PC-9 (cell line): ENCODE measurements at regions not wholly inside any gene's neighbourhood (a gene's known extent, or its start where the extent isn't known, plus 50 kb on each side); places are given as distances from the start of the nearest gene placed in this dataset.

Source experiments
- BruUV-seq: library from RNA; stranded (reverse); fragments of 400-500 nt; replicated peaks from 2 replicates; lab custom pipeline; 2021; lab: Mats Ljungman, UMichigan
- CTCF ChIA-PET: fragments of 300-600 bp; sonication (Branson Sonifier 250); formaldehyde crosslinking; loops from one replicate; lab custom pipeline; 2022; ENCODE audit warnings: antibody characterized with exemption; lab: Charles Lee
- POLR2A ChIA-PET: fragments of 300-600 bp; sonication (Branson Sonifier 250); formaldehyde crosslinking; loops from one replicate; lab custom pipeline; 2022; ENCODE audit warnings: antibody characterized with exemption; ENCODE audit not compliant: unreplicated experiment; lab: Charles Lee
- DNase-seq, 2 experiments: peaks; one replicate each; pipeline versions ENCODE4 v3.0.0 to v3.0.0-alpha.2; 2015 to 2022; ENCODE audit warnings: mixed read lengths in 1 of 2
- H2AFZ ChIP-seq: fragments of 200-600 bp; sonication (generic); 2 replicates; pipeline ENCODE4 v1.8.1; 2017; ENCODE audit warnings: antibody characterized with exemption
- H3F3A ChIP-seq: fragments of 200-600 bp; sonication (generic); 2 replicates; pipeline ENCODE4 v1.8.1; 2017; ENCODE audit warnings: antibody characterized with exemption, mild to moderate bottlenecking, low read depth; ENCODE audit not compliant: insufficient read depth
- H3K27ac ChIP-seq: fragments of 200-600 bp; sonication (generic); 2 replicates; pipeline ENCODE4 v1.6.1; 2016; ENCODE audit warnings: mixed run types
- H3K27me3 ChIP-seq: fragments of 200-600 bp; sonication (generic); 2 replicates; pipeline ENCODE4 v1.6.1; 2016; ENCODE audit warnings: low read depth, mixed run types; ENCODE audit not compliant: insufficient read depth
- H3K36me3 ChIP-seq: fragments of 200-600 bp; sonication (generic); 2 replicates; pipeline ENCODE4 v1.6.1; 2016; ENCODE audit warnings: low read depth, mixed run types
- H3K4me1 ChIP-seq: fragments of 200-600 bp; sonication (generic); replicated peaks from 2 replicates; pipeline ENCODE4 v1.6.1; 2016; ENCODE audit warnings: mixed run types; ENCODE audit not compliant: insufficient read depth
- H3K4me2 ChIP-seq: fragments of 200-600 bp; sonication (generic); 2 replicates; pipeline ENCODE4 v1.6.1; 2017; ENCODE audit warnings: mixed run types
- H3K4me3 ChIP-seq: fragments of 200-600 bp; sonication (generic); 2 replicates; pipeline ENCODE4 v1.6.1; 2016; ENCODE audit warnings: mixed run types
- H3K79me2 ChIP-seq: fragments of 200-600 bp; sonication (generic); 2 replicates; pipeline ENCODE4 v1.6.1; 2017; ENCODE audit warnings: low read depth, mixed run types
- H3K9me2 ChIP-seq: fragments of 200-600 bp; sonication (generic); 2 replicates; pipeline ENCODE4 v1.8.1; 2017; ENCODE audit warnings: mild to moderate bottlenecking; ENCODE audit not compliant: insufficient read depth
- H3K9me3 ChIP-seq: fragments of 200-600 bp; sonication (generic); 2 replicates; pipeline ENCODE4 v1.8.1; 2016; ENCODE audit warnings: low read depth; ENCODE audit not compliant: insufficient read depth
- H4K20me1 ChIP-seq: fragments of 200-600 bp; sonication (generic); 2 replicates; pipeline ENCODE4 v1.8.1; 2017; ENCODE audit not compliant: insufficient read depth
- EZH2 ChIP-seq: fragments of 200-600 bp; sonication (generic); IDR thresholded peaks from 2 replicates; pipeline ENCODE4 v1.8.0; 2017; ENCODE audit warnings: antibody characterized with exemption, low read depth
- intact Hi-C: fragments of 100-400 bp; cut with micrococcal nuclease; formaldehyde crosslinking; loops from one replicate; pipeline ENCODE4 v1.10.0; 2022; ENCODE audit not compliant: unreplicated experiment
- TF ChIP-seq, protein P1 (sequence below): fragments of 200-600 bp; sonication (generic); conservative IDR thresholded peaks from 2 replicates; pipeline ENCODE4 v1.6.1; 2017; ENCODE audit warnings: mixed run types, antibody characterized with exemption, mild to moderate bottlenecking, moderate library complexity

DNA sequence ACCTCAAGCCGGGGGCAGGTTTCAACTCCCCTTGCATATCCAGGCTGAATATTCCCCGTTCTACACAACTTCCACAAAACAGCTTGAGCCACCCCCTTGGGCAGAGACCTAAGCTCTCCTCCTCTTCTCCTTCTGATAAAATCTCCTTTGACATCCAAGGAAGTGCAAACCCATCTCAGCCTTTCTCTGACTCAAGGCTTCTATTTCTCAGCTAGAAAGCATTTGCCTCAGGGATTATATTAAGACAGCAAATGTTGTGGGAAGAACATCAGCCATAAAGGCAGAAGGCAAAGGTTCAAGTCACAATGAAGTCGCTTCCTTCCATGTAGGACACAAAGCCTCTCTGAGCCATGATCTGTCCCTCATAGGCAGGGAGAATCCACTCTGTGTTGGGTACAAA is 386.6 kb upstream of the ARID1B start:
- no peaks in the 10 kb centered on the region for H3K9me2 ChIP-seq
- CTCF ChIA-PET = no interaction called here
- H3K36me3 ChIP-seq = no peaks in the 10 kb centered on the region
- no TSS peak for BruUV-seq
- no peaks in the 10 kb centered on the region for H4K20me1 ChIP-seq
- H3K27ac ChIP-seq = no peak overlapping the region
- H2AFZ ChIP-seq = no peak overlapping the region
- H3K4me3 ChIP-seq = no peak overlapping the region
- DNase-seq = no peak
- intact Hi-C loops = no loop called here
- no peaks in the 10 kb centered on the region for H3K9me3 ChIP-seq
- POLR2A ChIA-PET = no interaction called here
- H3K4me2 ChIP-seq = no peak overlapping the region
- H3K4me1 ChIP-seq = no peaks in the 10 kb centered on the region
- H3F3A ChIP-seq = no peaks in the 10 kb centered on the region
- no peaks in the 10 kb centered on the region for H3K27me3 ChIP-seq
- no peak for TF ChIP-seq EZH2
- TF ChIP-seq, protein P1, sequence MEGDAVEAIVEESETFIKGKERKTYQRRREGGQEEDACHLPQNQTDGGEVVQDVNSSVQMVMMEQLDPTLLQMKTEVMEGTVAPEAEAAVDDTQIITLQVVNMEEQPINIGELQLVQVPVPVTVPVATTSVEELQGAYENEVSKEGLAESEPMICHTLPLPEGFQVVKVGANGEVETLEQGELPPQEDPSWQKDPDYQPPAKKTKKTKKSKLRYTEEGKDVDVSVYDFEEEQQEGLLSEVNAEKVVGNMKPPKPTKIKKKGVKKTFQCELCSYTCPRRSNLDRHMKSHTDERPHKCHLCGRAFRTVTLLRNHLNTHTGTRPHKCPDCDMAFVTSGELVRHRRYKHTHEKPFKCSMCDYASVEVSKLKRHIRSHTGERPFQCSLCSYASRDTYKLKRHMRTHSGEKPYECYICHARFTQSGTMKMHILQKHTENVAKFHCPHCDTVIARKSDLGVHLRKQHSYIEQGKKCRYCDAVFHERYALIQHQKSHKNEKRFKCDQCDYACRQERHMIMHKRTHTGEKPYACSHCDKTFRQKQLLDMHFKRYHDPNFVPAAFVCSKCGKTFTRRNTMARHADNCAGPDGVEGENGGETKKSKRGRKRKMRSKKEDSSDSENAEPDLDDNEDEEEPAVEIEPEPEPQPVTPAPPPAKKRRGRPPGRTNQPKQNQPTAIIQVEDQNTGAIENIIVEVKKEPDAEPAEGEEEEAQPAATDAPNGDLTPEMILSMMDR = no peak
- H3K79me2 ChIP-seq = no peaks in the 10 kb centered on the region

DNA sequence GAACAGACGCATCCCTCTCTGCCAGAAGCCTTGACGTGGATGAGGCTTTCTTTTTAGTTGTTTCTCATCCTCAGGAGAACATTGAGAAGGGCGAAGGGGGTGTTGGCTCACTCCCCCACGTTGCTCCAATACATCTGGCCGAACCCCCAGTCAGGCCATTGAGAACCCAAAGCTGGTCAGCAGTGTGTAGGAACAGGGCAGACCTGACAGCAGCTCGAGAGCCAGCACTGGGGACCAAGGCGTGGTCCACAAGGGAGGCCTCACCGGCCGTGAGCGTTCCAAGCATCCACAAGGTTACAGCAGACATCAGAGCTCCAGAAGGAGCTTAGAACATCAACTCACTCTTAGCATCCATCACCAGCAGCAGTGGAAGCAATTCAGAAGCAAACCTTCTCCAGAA is 387.9 kb upstream of the ARID1B start:
- Histone ChIP-seq H3K36me3 (no peaks in the 10 kb centered on the region), H3K4me1 (no peaks in the 10 kb centered on the region), H2AFZ (no peak overlapping the region), H4K20me1 (no peaks in the 10 kb centered on the region), H3K9me3 (no peaks in the 10 kb centered on the region), H3K4me2 (no peak overlapping the region), H3K79me2 (no peaks in the 10 kb centered on the region), H3K9me2 (no peaks in the 10 kb centered on the region), H3K27ac (no peak overlapping the region), H3F3A (no peaks in the 10 kb centered on the region), H3K4me3 (no peak overlapping the region), H3K27me3 (no peaks in the 10 kb centered on the region)
- POLR2A ChIA-PET = no interaction called here
- DNase-seq = no peak
- CTCF ChIA-PET = no interaction called here
- BruUV-seq = no TSS peak
- TF ChIP-seq EZH2 = no peak
- TF ChIP-seq, protein P1 = no peak
- intact Hi-C loops = no loop called here

DNA sequence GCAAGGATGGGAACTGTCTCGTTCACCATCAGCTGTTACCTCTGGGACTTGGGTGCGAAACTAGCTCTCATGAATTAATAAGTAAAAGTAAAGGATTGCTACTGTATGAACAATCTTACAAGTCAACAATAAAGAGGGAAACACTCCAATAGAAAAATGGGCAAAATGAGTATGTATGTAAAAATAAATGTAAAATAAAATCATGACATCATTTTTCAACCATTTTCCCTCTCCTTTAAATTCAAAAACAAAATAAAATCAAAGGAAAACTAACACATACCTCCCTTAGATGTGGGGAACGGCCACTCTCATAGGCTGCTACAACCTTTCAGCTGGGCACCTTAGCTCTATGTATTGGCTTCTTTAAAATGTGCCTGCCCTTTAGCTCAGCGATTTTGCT is 389.7 kb upstream of the ARID1B start:
- ChIA-PET POLR2A (no interaction called here), CTCF (no interaction called here)
- H3K79me2 ChIP-seq = no peaks in the 10 kb centered on the region
- H3K4me2 ChIP-seq = no peak overlapping the region
- no peaks in the 10 kb centered on the region for H3K9me2 ChIP-seq
- no TSS peak for BruUV-seq
- intact Hi-C loops = no loop called here
- no peaks in the 10 kb centered on the region for H3K9me3 ChIP-seq
- H3K36me3 ChIP-seq = no peaks in the 10 kb centered on the region
- no peak overlapping the region for H2AFZ ChIP-seq
- no peak overlapping the region for H3K4me3 ChIP-seq
- H3F3A ChIP-seq = no peaks in the 10 kb centered on the region
- H3K4me1 ChIP-seq = no peaks in the 10 kb centered on the region
- H3K27me3 ChIP-seq = no peaks in the 10 kb centered on the region
- no peaks in the 10 kb centered on the region for H4K20me1 ChIP-seq
- no peak for DNase-seq
- TF ChIP-seq EZH2 = no peak
- TF ChIP-seq, protein P1 = no peak
- H3K27ac ChIP-seq = no peak overlapping the region
